HG03571 (cell line): ENCODE measurements at regions not wholly inside any gene's neighbourhood (a gene's known extent, or its start where the extent isn't known, plus 50 kb on each side); places are given as distances from the start of the nearest gene placed in this dataset.

Experiments used
- ATAC-seq: cut with Tn5 transposase; IDR thresholded peaks from one replicate; pipeline ENCODE4 v1.9.1; 2021; ENCODE audit not compliant: unreplicated experiment

- no peak for ATAC-seq
Measured at GRCh38 chr12:84691266-84691665, 221.3 kb downstream of the SLC6A15 start.

GRCh38 chr12:84689638-84690037 lies 223.0 kb downstream of the SLC6A15 start:
- no peak for ATAC-seq

DNA sequence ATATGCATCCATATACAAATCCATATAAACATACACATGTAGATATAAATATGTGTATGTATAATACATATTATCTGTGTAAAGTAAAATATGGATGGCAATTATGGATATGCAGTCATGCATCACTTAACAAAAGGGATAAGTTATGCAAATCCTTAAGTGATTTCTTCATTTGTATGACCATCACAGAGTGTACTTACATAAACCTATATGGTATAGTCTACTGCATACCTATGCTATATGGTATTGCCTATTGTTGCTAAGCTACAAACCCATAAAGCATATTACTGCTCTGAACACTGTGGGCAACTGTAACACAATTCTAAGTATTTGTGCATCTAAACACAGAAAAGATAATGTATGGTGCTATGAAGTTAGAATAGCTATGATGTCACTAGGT lies 227.2 kb downstream of the SLC6A15 start:
- ATAC-seq: no peak

DNA sequence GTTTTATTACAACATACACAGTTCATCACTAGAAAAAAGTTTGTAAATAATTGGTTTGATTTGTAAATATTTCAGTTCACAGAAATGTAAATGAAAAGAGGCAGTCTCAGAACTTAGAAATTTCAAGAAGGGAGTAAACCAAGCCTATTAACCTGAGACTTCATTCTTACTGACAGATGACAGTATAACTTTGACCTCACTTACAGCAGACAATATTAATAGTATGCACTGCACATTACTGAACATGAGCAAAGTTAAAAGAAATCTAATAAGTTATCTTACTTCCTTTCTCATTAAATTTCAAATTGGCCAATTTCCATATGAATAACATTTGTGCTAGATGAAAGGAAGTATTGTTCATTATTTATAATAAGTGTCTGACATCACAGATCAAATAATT lies 235.8 kb downstream of the SLC6A15 start:
- ATAC-seq: no peak

GRCh38 chr12:84661786-84662185 lies 250.8 kb downstream of the SLC6A15 start:
- no peak for ATAC-seq

- ATAC-seq: no peak
Measured at GRCh38 chr12:84660139-84660538, 252.5 kb downstream of the SLC6A15 start.

- no peak for ATAC-seq
Measured at GRCh38 chr12:84658877-84659276, 253.7 kb downstream of the SLC6A15 start.

GRCh38 chr12:84656705-84657104 lies 255.9 kb downstream of the SLC6A15 start:
- no peak for ATAC-seq

GRCh38 chr12:84653482-84653881 lies 259.1 kb downstream of the SLC6A15 start:
- no peak for ATAC-seq

- ATAC-seq: no peak
Measured at GRCh38 chr12:84648425-84648824, 264.2 kb downstream of the SLC6A15 start.

DNA sequence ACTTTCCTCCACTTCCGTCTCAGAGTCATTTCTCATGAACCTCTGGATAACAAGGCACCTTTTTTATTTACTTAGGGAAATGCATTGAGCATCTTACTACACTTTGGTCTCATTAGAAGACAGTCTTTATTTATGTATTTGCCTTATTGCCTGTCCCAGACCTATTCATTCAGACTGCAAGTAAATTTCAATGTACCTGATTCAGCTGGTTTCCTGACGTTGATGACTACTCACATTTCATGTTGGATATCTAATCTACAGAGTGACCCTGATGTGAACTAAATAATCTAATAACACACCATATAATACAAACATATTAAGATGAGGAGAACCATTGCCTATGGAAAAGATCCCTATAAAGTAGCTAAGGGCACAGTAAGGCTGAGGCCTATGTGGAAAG lies 267.7 kb downstream of the SLC6A15 start:
- ATAC-seq: no peak

GRCh38 chr12:84643993-84644392 lies 268.6 kb downstream of the SLC6A15 start:
- ATAC-seq: no peak

DNA sequence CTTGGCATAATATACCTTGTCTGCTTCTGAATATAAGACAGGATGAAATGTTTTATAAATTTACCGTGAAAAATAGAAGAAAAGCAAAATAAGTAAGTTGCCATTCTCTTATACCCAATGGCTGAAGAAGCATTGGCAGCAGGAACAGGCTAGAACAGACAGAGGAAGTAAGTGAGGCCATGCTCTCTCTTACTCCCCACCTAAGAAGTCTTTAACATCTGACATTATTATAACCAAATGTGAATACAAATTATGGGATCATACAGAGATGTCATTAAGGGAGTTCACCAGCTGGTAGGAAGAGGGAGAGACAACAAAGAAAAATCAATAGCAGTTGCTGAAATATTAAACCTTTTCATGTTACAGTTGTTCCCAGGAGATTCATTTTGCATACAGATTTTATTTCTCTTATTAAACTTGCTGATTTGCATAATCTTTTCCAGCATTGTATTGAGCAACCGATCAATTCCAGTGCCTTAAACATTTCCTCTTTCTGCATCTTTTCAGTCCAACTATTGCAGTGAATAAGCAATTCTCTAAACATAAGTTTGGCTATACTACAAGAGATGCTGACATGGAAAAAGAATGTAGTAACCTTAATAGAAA lies 270.6 kb downstream of the SLC6A15 start:
- ATAC-seq: no peak

DNA sequence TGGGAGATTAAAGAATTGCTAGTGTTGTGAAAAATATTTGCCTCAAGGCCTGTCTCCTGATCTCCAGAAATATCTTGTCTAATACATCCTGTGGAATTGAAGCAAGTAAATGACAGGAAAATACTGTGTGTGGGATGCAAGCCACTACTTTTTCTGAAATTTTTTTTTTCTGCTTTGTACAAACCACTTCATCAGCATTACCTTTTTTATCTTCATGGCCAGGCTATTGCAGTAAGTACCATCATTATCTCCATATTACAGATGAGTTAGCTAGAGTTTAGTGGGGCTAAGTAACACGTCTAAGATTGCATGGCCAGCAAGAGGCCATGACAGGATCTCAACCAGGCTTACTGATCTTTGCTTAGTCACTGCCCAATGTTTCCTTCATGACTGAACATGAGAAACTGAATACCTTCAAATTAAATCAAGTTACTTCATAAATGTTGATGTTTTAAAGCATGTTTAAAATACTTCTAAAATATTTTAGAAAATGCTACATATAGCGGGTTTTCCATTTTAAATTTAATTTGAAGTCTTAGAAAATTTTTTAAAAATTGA lies 273.7 kb downstream of the SLC6A15 start:
- no peak for ATAC-seq

GRCh38 chr12:84637926-84638325 lies 274.7 kb downstream of the SLC6A15 start:
- no peak for ATAC-seq

GRCh38 chr12:84636801-84637290 lies 275.8 kb downstream of the SLC6A15 start:
- no peak for ATAC-seq

DNA sequence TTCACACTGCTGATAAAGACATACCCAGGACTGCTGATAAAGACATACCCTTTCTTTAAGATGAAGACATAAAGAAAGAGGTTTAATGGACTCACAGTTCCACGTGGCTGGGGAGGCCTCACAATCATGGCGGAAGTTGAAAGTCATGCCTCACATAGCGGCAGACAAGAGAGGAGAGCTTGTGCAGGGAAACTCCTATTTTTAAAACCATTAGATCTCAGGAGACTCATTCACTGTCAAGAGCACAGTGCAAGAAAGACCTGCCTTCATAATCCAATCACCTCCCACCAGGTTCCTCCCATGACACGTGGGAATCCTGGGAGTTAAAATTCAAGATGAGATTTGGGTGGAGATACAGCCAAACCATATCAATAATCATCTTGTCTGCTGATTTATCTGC lies 278.1 kb downstream of the SLC6A15 start:
- no peak for ATAC-seq

GRCh38 chr12:84632556-84632955 lies 280.0 kb downstream of the SLC6A15 start:
- ATAC-seq: no peak

DNA sequence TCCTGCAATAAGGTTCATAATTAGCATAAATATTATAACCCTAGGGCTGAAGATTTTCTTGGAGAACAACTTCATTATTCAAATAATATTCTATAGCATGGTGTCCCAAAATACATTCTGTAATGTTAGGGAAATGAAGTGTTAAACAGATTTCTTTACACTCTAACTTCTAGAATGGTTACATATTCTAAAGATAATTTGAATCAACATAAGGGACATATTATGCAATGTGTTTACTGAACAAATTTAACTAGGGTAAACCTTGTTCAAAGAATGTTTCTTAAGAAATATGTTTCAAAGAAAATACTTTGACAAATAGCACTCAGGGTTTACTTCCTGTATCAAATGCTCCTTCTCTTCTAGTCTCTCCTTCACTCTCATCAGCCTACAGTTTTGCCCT lies 281.6 kb downstream of the SLC6A15 start:
- no peak for ATAC-seq

GRCh38 chr12:84627593-84627992 lies 285.0 kb downstream of the SLC6A15 start:
- no peak for ATAC-seq

DNA sequence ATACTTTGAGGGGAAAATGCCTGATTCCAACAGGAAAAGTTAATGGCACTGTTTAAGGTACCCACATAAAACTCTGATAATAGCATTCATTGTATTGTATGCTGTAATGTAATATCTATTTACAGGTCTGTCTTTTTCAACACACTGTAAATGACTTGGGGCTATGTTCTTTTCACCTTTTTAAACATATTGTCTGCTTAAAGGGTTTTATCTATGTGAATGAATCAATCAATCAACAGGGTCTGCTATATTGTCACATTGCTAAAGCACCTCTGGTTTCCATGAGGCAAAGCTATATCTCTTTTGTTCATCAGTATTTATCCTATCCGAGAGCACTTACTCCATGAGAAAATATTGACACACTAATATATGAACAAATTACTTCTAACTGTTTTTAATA lies 288.0 kb downstream of the SLC6A15 start:
- ATAC-seq: no peak

DNA sequence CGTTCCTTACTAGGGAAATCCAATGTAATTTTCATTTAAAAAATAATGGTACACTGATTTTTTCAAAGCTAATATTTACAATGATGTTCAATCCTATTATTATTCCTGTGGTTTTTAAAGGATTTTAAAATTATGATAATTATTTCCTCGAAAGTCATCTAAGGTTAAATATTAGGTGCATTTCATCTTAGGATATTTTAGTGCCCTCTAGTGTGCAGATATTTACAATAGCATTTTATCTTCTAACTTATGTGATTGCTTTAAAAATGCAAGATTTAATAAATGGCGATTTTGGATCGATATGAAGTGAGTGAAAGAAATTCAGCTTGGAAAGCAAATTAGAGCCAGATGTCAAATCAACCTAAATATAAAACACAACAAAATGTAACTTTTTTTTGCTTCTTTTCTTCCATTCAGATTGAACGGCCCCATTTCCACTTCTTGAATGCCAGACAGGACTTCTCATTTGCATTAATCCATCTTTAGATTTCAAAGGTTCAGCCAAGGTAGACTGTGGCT lies 293.5 kb downstream of the SLC6A15 start:
- ATAC-seq: no peak
